H1 (cell line): ENCODE measurements at regions not wholly inside any gene's neighbourhood (a gene's known extent, or its start where the extent isn't known, plus 50 kb on each side); places are given as distances from the start of the nearest gene placed in this dataset.
"Not testable (repeated sequence)": the region's sequence is repeated elsewhere in the genome, so short reads cannot be mapped to it uniquely, and the experiment has no call there.

ENCODE experiments used
- CTCF ChIA-PET: fragments of 300-600 bp; sonication (Branson Sonifier 250); formaldehyde crosslinking; loops from one replicate; lab custom pipeline; 2021; ENCODE audit not compliant: partially characterized antibody; lab: Charles Lee
- POLR2A ChIA-PET: fragments of 300-600 bp; sonication (Branson Sonifier 250); formaldehyde crosslinking; loops from one replicate; lab custom pipeline; 2021; ENCODE audit warnings: inconsistent platforms; ENCODE audit not compliant: partially characterized antibody; lab: Charles Lee
- DNase-seq, 2 experiments: peaks; one replicate each; pipeline versions ENCODE4 v3.0.0 to v3.0.0-alpha.2; 2010 to 2022; ENCODE audit warnings: low spot score in 2 of 2, low read depth in 1 of 2, mixed read lengths in 1 of 2
- FAIRE-seq: peaks from 2 replicates; lab custom pipeline; 2011; peaks lifted over from hg19 to GRCh38; lab: Jason Lieb, UNC
- H2AFZ ChIP-seq: 2 replicates; pipeline ENCODE4 v1.8.1; 2012; ENCODE audit warnings: low read length, inconsistent platforms
- H2AK5ac ChIP-seq: 2 replicates; pipeline ENCODE4 v1.6.1; 2013; ENCODE audit warnings: low read depth, low read length
- H2BK120ac ChIP-seq: replicated peaks from 2 replicates; pipeline ENCODE3; 2013; ENCODE audit warnings: low read depth, low read length, inconsistent platforms
- H2BK12ac ChIP-seq: 2 replicates; pipeline ENCODE4 v1.6.1; 2013; ENCODE audit warnings: low read depth, low read length
- H2BK15ac ChIP-seq: 2 replicates; pipeline ENCODE4 v1.6.1; 2013; ENCODE audit warnings: low read length
- H2BK20ac ChIP-seq: 2 replicates; pipeline ENCODE4 v1.6.1; 2013; ENCODE audit warnings: low read length
- H2BK5ac ChIP-seq: 2 replicates; pipeline ENCODE4 v1.6.1; 2013; ENCODE audit warnings: low read depth, low read length
- H3K14ac ChIP-seq: 2 replicates; pipeline ENCODE4 v1.6.1; 2013; ENCODE audit warnings: inconsistent platforms; ENCODE audit not compliant: insufficient read length
- H3K18ac ChIP-seq: 2 replicates; pipeline ENCODE4 v1.6.1; 2013; ENCODE audit warnings: low read length; ENCODE audit errors: extremely low read depth
- H3K23ac ChIP-seq: 2 replicates; pipeline ENCODE4 v1.6.1; 2013; ENCODE audit warnings: inconsistent platforms; ENCODE audit not compliant: insufficient read length
- H3K23me2 ChIP-seq: 2 replicates; pipeline ENCODE4 v1.6.1; 2013; ENCODE audit warnings: low read depth, low read length
- H3K27ac ChIP-seq: 2 replicates; pipeline ENCODE4 v1.6.1; 2011; ENCODE audit warnings: low read depth, low read length, inconsistent platforms
- H3K27me3 ChIP-seq, 4 experiments: replicated peaks in 1 of 4; 1 replicate in 1 of 4; 2 replicates in 3 of 4; pipeline versions ENCODE4 v1.6.1 to v1.8.1; 2011 to 2013; ENCODE audit warnings: low read length in 3 of 4, mild to moderate bottlenecking in 3 of 4, inconsistent platforms in 2 of 4, mixed read lengths in 2 of 4, moderate library complexity in 1 of 4; ENCODE audit not compliant: control insufficient read depth in 3 of 4, insufficient read depth in 3 of 4; ENCODE audit errors: extremely low read depth in 1 of 4
- H3K36me3 ChIP-seq, 4 experiments: 2 replicates each; pipeline versions ENCODE4 v1.6.1 to v1.8.1; 2011 to 2013; ENCODE audit warnings: mild to moderate bottlenecking in 4 of 4, low read length in 3 of 4, moderate library complexity in 2 of 4, control low read depth in 1 of 4, inconsistent platforms in 1 of 4; ENCODE audit not compliant: insufficient read depth in 4 of 4, control insufficient read depth in 2 of 4
- H3K4ac ChIP-seq: replicated peaks from 2 replicates; pipeline ENCODE3; 2013; ENCODE audit warnings: low read length, low read depth, mixed read lengths, inconsistent platforms; ENCODE audit not compliant: insufficient read length
- H3K4me1 ChIP-seq, 4 experiments: replicated peaks in 1 of 4; 1 replicate in 1 of 4; 2 replicates in 3 of 4; pipeline versions ENCODE4 v1.6.1 to v1.8.1; 2011 to 2013; ENCODE audit warnings: low read length in 3 of 4, inconsistent platforms in 2 of 4, mixed read lengths in 1 of 4; ENCODE audit not compliant: insufficient read depth in 4 of 4, control insufficient read depth in 3 of 4
- H3K4me2 ChIP-seq, 2 experiments: 2 replicates each; pipeline versions ENCODE4 v1.6.1 to v1.8.1; 2011 to 2013; ENCODE audit warnings: low read depth in 2 of 2, low read length in 2 of 2, control low read depth in 1 of 2, inconsistent platforms in 1 of 2, mild to moderate bottlenecking in 1 of 2; ENCODE audit not compliant: insufficient read depth in 1 of 2
- H3K4me3 ChIP-seq, 4 experiments: fragments of 200-600, 300-600 bp in 1 of 4; sonication (generic), shearing (Covaris generic), sonication (Bioruptor Twin) in 1 of 4; 2 replicates each; pipeline versions ENCODE4 v1.5.1 to v1.8.1; 2011 to 2016; ENCODE audit warnings: low read length in 4 of 4, low read depth in 3 of 4, control low read depth in 2 of 4, inconsistent platforms in 2 of 4, mild to moderate bottlenecking in 2 of 4, mixed read lengths in 1 of 4, moderate library complexity in 1 of 4; ENCODE audit not compliant: insufficient read depth in 2 of 4; ENCODE audit errors: extremely low read depth in 1 of 4
- H3K56ac ChIP-seq: replicated peaks from 2 replicates; pipeline ENCODE3; 2013; ENCODE audit warnings: low read depth, mild to moderate bottlenecking, mixed read lengths, low read length, inconsistent platforms; ENCODE audit not compliant: insufficient read length
- H3K79me1 ChIP-seq: 2 replicates; pipeline ENCODE4 v1.6.1; 2013; ENCODE audit warnings: low read depth, low read length, control low read depth
- H3K79me2 ChIP-seq, 2 experiments: 2 replicates each; pipeline versions ENCODE4 v1.6.1 to v1.8.1; 2012 to 2013; ENCODE audit warnings: low read length in 2 of 2, mild to moderate bottlenecking in 2 of 2, inconsistent platforms in 1 of 2; ENCODE audit not compliant: insufficient read depth in 2 of 2, control insufficient read depth in 1 of 2
- H3K9ac ChIP-seq, 4 experiments: replicated peaks in 1 of 4; 1 replicate in 1 of 4; 2 replicates in 3 of 4; pipeline versions ENCODE4 v1.6.1 to v1.8.1; 2011 to 2013; ENCODE audit warnings: low read depth in 3 of 4, low read length in 3 of 4, control low read depth in 2 of 4, mild to moderate bottlenecking in 2 of 4, moderate library complexity in 2 of 4, inconsistent platforms in 1 of 4; ENCODE audit errors: extremely low read depth in 1 of 4
- H3K9me3 ChIP-seq, 2 experiments: 2 replicates each; pipeline versions ENCODE4 v1.6.1 to v1.8.1; 2012 to 2013; ENCODE audit warnings: mild to moderate bottlenecking in 2 of 2, moderate library complexity in 2 of 2, control low read depth in 1 of 2, inconsistent platforms in 1 of 2, low read depth in 1 of 2, low read length in 1 of 2, mixed read lengths in 1 of 2; ENCODE audit not compliant: insufficient read depth in 2 of 2
- H4K20me1 ChIP-seq, 2 experiments: replicated peaks in 1 of 2; 2 replicates each; pipeline versions ENCODE3 to v1.8.1; 2011 to 2013; ENCODE audit warnings: inconsistent platforms in 2 of 2, low read length in 2 of 2, mild to moderate bottlenecking in 1 of 2; ENCODE audit not compliant: insufficient read depth in 2 of 2, control insufficient read depth in 1 of 2
- H4K5ac ChIP-seq: 2 replicates; pipeline ENCODE4 v1.6.1; 2013; ENCODE audit warnings: low read length, low read depth, mixed read lengths, inconsistent platforms; ENCODE audit not compliant: insufficient read length
- H4K8ac ChIP-seq: 2 replicates; pipeline ENCODE4 v1.8.0; 2013; ENCODE audit warnings: mild to moderate bottlenecking, moderate library complexity, low read length, inconsistent platforms; ENCODE audit not compliant: insufficient read depth; ENCODE audit errors: extremely low read depth
- H4K91ac ChIP-seq: replicated peaks from 2 replicates; pipeline ENCODE3; 2013; ENCODE audit warnings: low read length, mixed read lengths, inconsistent platforms; ENCODE audit not compliant: insufficient read length
- JUN ChIP-seq: IDR thresholded peaks from 2 replicates; pipeline ENCODE4 v1.6.1; 2011; ENCODE audit warnings: low read depth, mild to moderate bottlenecking, improper control_type of control experiment, low read length
- RBBP5 ChIP-seq: IDR thresholded peaks from 2 replicates; pipeline ENCODE4 v1.7.1; 2012; ENCODE audit warnings: low read depth, mild to moderate bottlenecking, inconsistent platforms, low read length, moderate library complexity, borderline replicate concordance
- SAP30 ChIP-seq: fragments of 300-600 bp; sonication (generic); IDR thresholded peaks from 2 replicates; pipeline ENCODE4 v1.7.1; 2012; ENCODE audit warnings: low read length, moderate library complexity, mild to moderate bottlenecking, inconsistent platforms; ENCODE audit not compliant: insufficient read depth, insufficient replicate concordance
- TBP ChIP-seq: IDR thresholded peaks from 2 replicates; pipeline ENCODE4 v1.6.1; 2011; ENCODE audit warnings: low read depth, low read length, improper control_type of control experiment
- TCF12 ChIP-seq: IDR thresholded peaks from 2 replicates; pipeline ENCODE4 v1.6.1; 2011; ENCODE audit warnings: low read depth, mild to moderate bottlenecking, low read length
- TEAD4 ChIP-seq: IDR thresholded peaks from 2 replicates; pipeline ENCODE4 v1.6.1; 2012; ENCODE audit warnings: low read depth, low read length, inconsistent platforms, mixed read lengths
- WGBS, 2 experiments: shearing (Covaris generic) in 1 of 2; methylation state at CpG; one replicate each; pipeline versions ENCODE4 v1.1.6 to v1.1.7; 2013 to 2015; ENCODE audit warnings: low lambda C conversion rate in 2 of 2, mixed read lengths in 2 of 2, inconsistent platforms in 1 of 2, low coverage in 1 of 2, missing lambda C conversion rate in 1 of 2; ENCODE audit not compliant: insufficient replicate concordance in 2 of 2, insufficient coverage in 1 of 2, insufficient read length in 1 of 2; ENCODE audit errors: extremely low coverage in 1 of 2, missing lambda C conversion rate in 1 of 2; 5-methylcytosine and 5-hydroxymethylcytosine counted together
- TF ChIP-seq, protein P1 (sequence below): IDR thresholded peaks from 2 replicates; pipeline ENCODE4 v1.6.1; 2011; ENCODE audit warnings: low read depth, mild to moderate bottlenecking, low read length; ENCODE audit not compliant: insufficient read depth

DNA sequence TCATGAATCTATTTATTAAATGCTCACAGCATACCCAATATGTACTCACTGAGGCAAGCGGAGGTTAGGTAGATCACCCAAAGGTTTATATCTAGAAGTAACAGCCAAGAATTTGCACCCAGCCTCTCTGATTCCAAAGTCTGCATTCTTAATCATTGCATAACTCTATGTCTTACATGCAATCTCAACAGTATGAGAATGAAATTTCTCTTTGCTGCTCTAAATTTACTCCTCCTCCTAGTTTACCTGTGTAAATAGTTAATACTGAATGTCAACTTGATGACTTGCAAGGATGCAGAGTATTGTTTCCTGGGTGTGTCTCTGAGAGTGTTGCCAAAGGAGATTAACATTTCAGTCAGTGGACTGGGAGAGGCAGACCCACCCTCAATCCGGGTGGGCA is 840.6 kb downstream of the BRINP3 start (continued):
- TF ChIP-seq TBP (no peak), JUN (no peak), RBBP5 (no peak), TEAD4 (no peak), SAP30 (no peak), TCF12 (no peak)
- TF ChIP-seq, protein P1, sequence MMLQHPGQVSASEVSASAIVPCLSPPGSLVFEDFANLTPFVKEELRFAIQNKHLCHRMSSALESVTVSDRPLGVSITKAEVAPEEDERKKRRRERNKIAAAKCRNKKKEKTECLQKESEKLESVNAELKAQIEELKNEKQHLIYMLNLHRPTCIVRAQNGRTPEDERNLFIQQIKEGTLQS: no peak

DNA sequence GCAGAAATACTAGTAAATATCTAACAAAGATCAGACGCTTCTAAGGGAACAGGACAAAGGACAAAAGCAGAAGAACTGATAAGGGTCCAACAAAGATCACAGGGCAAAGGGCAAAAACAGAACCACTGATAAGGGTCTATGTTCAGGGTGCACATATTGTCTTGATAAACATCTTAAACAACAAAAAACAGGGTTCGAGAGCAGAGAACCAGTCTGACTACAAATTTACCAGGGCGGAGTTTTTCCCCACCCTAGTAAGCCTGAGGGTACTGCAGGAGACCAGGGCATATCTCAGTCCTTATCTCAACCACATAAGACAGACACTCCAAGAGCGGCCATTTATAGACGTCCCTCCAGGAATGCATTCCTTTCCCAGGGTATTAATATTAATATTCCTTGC is 833.5 kb downstream of the BRINP3 start:
- H3K4me1 ChIP-seq, H2BK5ac ChIP-seq, H2BK12ac ChIP-seq, H3K14ac ChIP-seq, H3K9me3 ChIP-seq, H3K4me3 ChIP-seq, H3K4me2 ChIP-seq, CTCF ChIA-PET, H2BK15ac ChIP-seq, H2AK5ac ChIP-seq, H3K4ac ChIP-seq, H3K79me2 ChIP-seq, H3K23ac ChIP-seq, H4K20me1 ChIP-seq, H4K5ac ChIP-seq, H3K27me3 ChIP-seq, H3K36me3 ChIP-seq, DNase-seq, POLR2A ChIA-PET, H2BK20ac ChIP-seq, H3K9ac ChIP-seq, H3K18ac ChIP-seq, H3K23me2 ChIP-seq, H3K27ac ChIP-seq, H4K91ac ChIP-seq, H4K8ac ChIP-seq, H2BK120ac ChIP-seq, H3K79me1 ChIP-seq, H2AFZ ChIP-seq, H3K56ac ChIP-seq, FAIRE-seq: not testable (repeated sequence)
- WGBS, 2 experiments: 93% methylated on average over 5 of the region's 5 CpGs; no CpG with 5 or more reads in 1 of the 2 experiments
